HEK293 (cell line): ENCODE measurements at regions not wholly inside any gene's neighbourhood (a gene's known extent, or its start where the extent isn't known, plus 50 kb on each side); places are given as distances from the start of the nearest gene placed in this dataset.

ENCODE experiments used
- CTCF ChIA-PET: fragments of 350-600 bp; formaldehyde crosslinking; extraction: SDS; loops from one replicate; lab custom pipeline; 2021; ENCODE audit warnings: antibody characterized with exemption; lab: Yijun Ruan, JAX
- POLR2A ChIA-PET: fragments of 300-600 bp; formaldehyde crosslinking; extraction: SDS; loops from one replicate; lab custom pipeline; 2020; ENCODE audit warnings: antibody characterized with exemption, inconsistent platforms; lab: Yijun Ruan, JAX
- H3K27ac ChIP-seq: fragments of 200-500 bp; sonication (Bioruptor generic); 2 replicates; pipeline ENCODE4 v1.5.1; 2014; ENCODE audit warnings: low read depth, low read length, control low read depth, inconsistent platforms; ENCODE audit errors: extremely low read depth
- H3K36me3 ChIP-seq, 2 experiments: fragments of 200-500 bp in 1 of 2; sonication (Bioruptor generic) in 1 of 2; 1 replicate in 1 of 2; 2 replicates in 1 of 2; pipeline ENCODE4 v1.5.1; 2014 to 2017; ENCODE audit warnings: inconsistent platforms in 2 of 2, low read length in 2 of 2; ENCODE audit not compliant: control insufficient read depth in 2 of 2, insufficient read depth in 1 of 2
- H3K4me1 ChIP-seq: fragments of 200-500 bp; sonication (Bioruptor generic); 2 replicates; pipeline ENCODE4 v1.5.1; 2014; ENCODE audit warnings: mild to moderate bottlenecking, low read length, inconsistent platforms; ENCODE audit not compliant: control insufficient read depth, insufficient read depth
- H3K4me3 ChIP-seq: 2 replicates; pipeline ENCODE4 v1.5.1; 2011; ENCODE audit warnings: low read depth, mild to moderate bottlenecking, control low read depth, low read length, moderate library complexity
- H3K9me3 ChIP-seq: fragments of 200-500 bp; sonication (Bioruptor generic); 2 replicates; pipeline ENCODE4 v1.5.1; 2014; ENCODE audit warnings: low read depth, low read length, inconsistent platforms; ENCODE audit not compliant: control insufficient read depth, insufficient read depth
- GFI1B ChIP-seq: fragments of 450-650 bp; formaldehyde crosslinking; IDR thresholded peaks from 2 replicates; pipeline ENCODE4 v1.5.1; 2016; ENCODE audit warnings: missing biosample characterization, missing genetic modification characterization
- HIC1 ChIP-seq: fragments of 450-650 bp; formaldehyde crosslinking; IDR thresholded peaks from 2 replicates; pipeline ENCODE4 v1.5.1; 2016; ENCODE audit warnings: missing biosample characterization, missing genetic modification characterization
- KLF10 ChIP-seq: fragments of 450-650 bp; IDR thresholded peaks from 2 replicates; pipeline ENCODE4 v1.5.1; 2018; ENCODE audit warnings: missing biosample characterization, mild to moderate bottlenecking, missing genetic modification characterization
- MZF1 ChIP-seq: fragments of 450-650 bp; formaldehyde crosslinking; IDR thresholded peaks from 2 replicates; pipeline ENCODE4 v1.5.1; 2017; ENCODE audit warnings: missing biosample characterization, missing genetic modification characterization, borderline replicate concordance
- TRIM28 ChIP-seq: IDR thresholded peaks from 2 replicates; pipeline ENCODE4 v1.6.1; 2011; ENCODE audit warnings: low read length, control low read depth, borderline replicate concordance
- WT1 ChIP-seq: fragments of 450-650 bp; formaldehyde crosslinking; IDR thresholded peaks from 2 replicates; pipeline ENCODE4 v1.5.1; 2016; ENCODE audit warnings: missing biosample characterization, missing genetic modification characterization
- YY2 ChIP-seq: fragments of 450-650 bp; formaldehyde crosslinking; IDR thresholded peaks from 2 replicates; pipeline ENCODE4 v1.5.1; 2016; ENCODE audit warnings: missing biosample characterization, missing genetic modification characterization
- ZBTB26 ChIP-seq: fragments of 450-650 bp; formaldehyde crosslinking; optimal IDR thresholded peaks from 2 replicates; pipeline ENCODE3; 2016; ENCODE audit warnings: missing biosample characterization, mild to moderate bottlenecking, missing genetic modification characterization
- ZEB2 ChIP-seq: fragments of 450-650 bp; formaldehyde crosslinking; IDR thresholded peaks from 2 replicates; pipeline ENCODE4 v1.5.1; 2016; ENCODE audit warnings: missing biosample characterization, missing genetic modification characterization
- ZFP37 ChIP-seq: fragments of 450-650 bp; formaldehyde crosslinking; IDR thresholded peaks from 2 replicates; pipeline ENCODE4 v1.5.1; 2016; ENCODE audit warnings: missing biosample characterization, missing genetic modification characterization
- ZIC2 ChIP-seq: fragments of 450-650 bp; formaldehyde crosslinking; IDR thresholded peaks from 2 replicates; pipeline ENCODE4 v1.5.1; 2016; ENCODE audit warnings: missing biosample characterization, missing genetic modification characterization
- ZNF132 ChIP-seq: fragments of 450-650 bp; formaldehyde crosslinking; IDR thresholded peaks from 2 replicates; pipeline ENCODE4 v1.5.1; 2017; ENCODE audit warnings: missing biosample characterization, missing genetic modification characterization, borderline replicate concordance
- ZNF157 ChIP-seq: fragments of 450-650 bp; formaldehyde crosslinking; IDR thresholded peaks from 2 replicates; pipeline ENCODE4 v1.5.1; 2016; ENCODE audit warnings: missing biosample characterization, missing genetic modification characterization
- ZNF2 ChIP-seq: fragments of 450-650 bp; formaldehyde crosslinking; IDR thresholded peaks from 2 replicates; pipeline ENCODE4 v1.5.1; 2016; ENCODE audit warnings: missing biosample characterization, missing genetic modification characterization
- ZNF221 ChIP-seq: fragments of 450-650 bp; formaldehyde crosslinking; IDR thresholded peaks from 2 replicates; pipeline ENCODE4 v1.5.1; 2017; ENCODE audit warnings: missing biosample characterization, missing genetic modification characterization, borderline replicate concordance
- ZNF23 ChIP-seq: fragments of 450-650 bp; formaldehyde crosslinking; IDR thresholded peaks from 2 replicates; pipeline ENCODE4 v1.5.1; 2016; ENCODE audit warnings: missing biosample characterization, missing genetic modification characterization, borderline replicate concordance
- ZNF239 ChIP-seq: fragments of 450-650 bp; formaldehyde crosslinking; IDR thresholded peaks from 2 replicates; pipeline ENCODE4 v1.5.1; 2016; ENCODE audit warnings: missing biosample characterization, missing genetic modification characterization
- ZNF311 ChIP-seq: fragments of 450-650 bp; formaldehyde crosslinking; IDR thresholded peaks from 2 replicates; pipeline ENCODE4 v1.5.1; 2017; ENCODE audit warnings: missing biosample characterization, missing genetic modification characterization, borderline replicate concordance
- ZNF48 ChIP-seq: fragments of 450-650 bp; formaldehyde crosslinking; IDR thresholded peaks from 2 replicates; pipeline ENCODE4 v1.5.1; 2016; ENCODE audit warnings: missing biosample characterization, missing genetic modification characterization
- ZNF560 ChIP-seq: fragments of 450-650 bp; formaldehyde crosslinking; IDR thresholded peaks from 2 replicates; pipeline ENCODE4 v1.5.1; 2017; ENCODE audit warnings: missing biosample characterization, missing genetic modification characterization, borderline replicate concordance
- ZNF623 ChIP-seq: fragments of 450-650 bp; formaldehyde crosslinking; IDR thresholded peaks from 2 replicates; pipeline ENCODE4 v1.5.1; 2016; ENCODE audit warnings: missing biosample characterization, missing genetic modification characterization
- ZNF629 ChIP-seq: fragments of 450-650 bp; formaldehyde crosslinking; IDR thresholded peaks from 2 replicates; pipeline ENCODE4 v1.5.1; 2017; ENCODE audit warnings: missing biosample characterization, missing genetic modification characterization
- ZNF654 ChIP-seq: fragments of 450-650 bp; formaldehyde crosslinking; IDR thresholded peaks from 2 replicates; pipeline ENCODE4 v1.5.1; 2016; ENCODE audit warnings: low read depth, missing biosample characterization, missing genetic modification characterization
- ZNF660 ChIP-seq: fragments of 450-650 bp; IDR thresholded peaks from 2 replicates; pipeline ENCODE4 v1.5.1; 2018; ENCODE audit warnings: missing biosample characterization, mild to moderate bottlenecking, missing genetic modification characterization
- ZNF701 ChIP-seq: fragments of 450-650 bp; formaldehyde crosslinking; IDR thresholded peaks from 2 replicates; pipeline ENCODE4 v1.5.1; 2016; ENCODE audit warnings: missing biosample characterization, missing genetic modification characterization
- ZNF747 ChIP-seq: fragments of 450-650 bp; formaldehyde crosslinking; IDR thresholded peaks from 2 replicates; pipeline ENCODE4 v1.5.1; 2016; ENCODE audit warnings: missing biosample characterization, missing genetic modification characterization
- ZNF791 ChIP-seq: fragments of 450-650 bp; formaldehyde crosslinking; IDR thresholded peaks from 2 replicates; pipeline ENCODE4 v1.5.1; 2016; ENCODE audit warnings: missing biosample characterization, missing genetic modification characterization
- ZNF843 ChIP-seq: fragments of 450-650 bp; formaldehyde crosslinking; IDR thresholded peaks from 2 replicates; pipeline ENCODE4 v1.5.1; 2016; ENCODE audit warnings: missing biosample characterization, missing genetic modification characterization
- ZXDB ChIP-seq: fragments of 450-650 bp; formaldehyde crosslinking; IDR thresholded peaks from 2 replicates; pipeline ENCODE4 v1.5.1; 2016; ENCODE audit warnings: missing biosample characterization, missing genetic modification characterization
- TF ChIP-seq, protein P1 (sequence below): fragments of 450-650 bp; formaldehyde crosslinking; IDR thresholded peaks from 2 replicates; pipeline ENCODE4 v1.5.1; 2016; ENCODE audit warnings: missing biosample characterization, missing genetic modification characterization
- TF ChIP-seq, protein P2 (sequence below): fragments of 450-650 bp; formaldehyde crosslinking; IDR thresholded peaks from 2 replicates; pipeline ENCODE4 v1.5.1; 2016; ENCODE audit warnings: missing biosample characterization, missing genetic modification characterization, low read depth

DNA sequence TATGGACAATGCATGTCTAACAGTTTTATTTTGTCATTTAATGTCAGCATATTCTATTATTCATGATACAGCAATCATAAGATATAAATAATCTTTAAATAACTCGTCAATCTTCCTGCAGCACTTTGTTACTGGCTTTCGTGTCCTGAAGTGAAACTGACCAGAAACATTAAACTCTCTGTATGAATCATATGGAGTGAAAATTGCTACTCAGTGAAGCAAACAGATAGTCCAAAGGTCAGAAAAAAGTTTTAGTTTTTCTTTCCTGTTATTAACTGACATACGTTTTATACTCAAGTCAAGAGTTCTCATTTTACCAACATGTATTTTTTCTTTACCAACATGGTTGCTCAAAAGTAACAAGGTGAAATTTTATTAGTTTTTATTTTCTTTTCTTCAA lies 106.8 kb upstream of the GALNT5 start:
- Histone ChIP-seq H3K4me1 (no peaks in the 10 kb centered on the region), H3K27ac (no peak overlapping the region), H3K4me3 (no peak overlapping the region), H3K36me3 (no peaks in the 10 kb centered on the region), H3K9me3 (no peaks in the 10 kb centered on the region)
- CTCF ChIA-PET = no interaction called here
- POLR2A ChIA-PET = no interaction called here
- no peak for TF ChIP-seq WT1 (tag by site-specific recombination)
- TF ChIP-seq, protein P1, sequence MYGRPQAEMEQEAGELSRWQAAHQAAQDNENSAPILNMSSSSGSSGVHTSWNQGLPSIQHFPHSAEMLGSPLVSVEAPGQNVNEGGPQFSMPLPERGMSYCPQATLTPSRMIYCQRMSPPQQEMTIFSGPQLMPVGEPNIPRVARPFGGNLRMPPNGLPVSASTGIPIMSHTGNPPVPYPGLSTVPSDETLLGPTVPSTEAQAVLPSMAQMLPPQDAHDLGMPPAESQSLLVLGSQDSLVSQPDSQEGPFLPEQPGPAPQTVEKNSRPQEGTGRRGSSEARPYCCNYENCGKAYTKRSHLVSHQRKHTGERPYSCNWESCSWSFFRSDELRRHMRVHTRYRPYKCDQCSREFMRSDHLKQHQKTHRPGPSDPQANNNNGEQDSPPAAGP = no peak
- TF ChIP-seq ZBTB26 (tag by site-specific recombination) = no peak
- no peak for TF ChIP-seq YY2 (tag by site-specific recombination)
- no peak for TF ChIP-seq ZNF747 (tag by site-specific recombination)
- TF ChIP-seq ZNF157 = no peak
- TF ChIP-seq KLF10 (tag by site-specific recombination) = no peak
- no peak for TF ChIP-seq ZNF221 (tag by site-specific recombination)
- TF ChIP-seq ZNF654 = no peak
- TF ChIP-seq ZNF239 (tag by site-specific recombination) = no peak
- TF ChIP-seq, protein P2, sequence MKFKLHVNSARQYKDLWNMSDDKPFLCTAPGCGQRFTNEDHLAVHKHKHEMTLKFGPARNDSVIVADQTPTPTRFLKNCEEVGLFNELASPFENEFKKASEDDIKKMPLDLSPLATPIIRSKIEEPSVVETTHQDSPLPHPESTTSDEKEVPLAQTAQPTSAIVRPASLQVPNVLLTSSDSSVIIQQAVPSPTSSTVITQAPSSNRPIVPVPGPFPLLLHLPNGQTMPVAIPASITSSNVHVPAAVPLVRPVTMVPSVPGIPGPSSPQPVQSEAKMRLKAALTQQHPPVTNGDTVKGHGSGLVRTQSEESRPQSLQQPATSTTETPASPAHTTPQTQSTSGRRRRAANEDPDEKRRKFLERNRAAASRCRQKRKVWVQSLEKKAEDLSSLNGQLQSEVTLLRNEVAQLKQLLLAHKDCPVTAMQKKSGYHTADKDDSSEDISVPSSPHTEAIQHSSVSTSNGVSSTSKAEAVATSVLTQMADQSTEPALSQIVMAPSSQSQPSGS (tag by site-specific recombination) = no peak
- no peak for TF ChIP-seq ZNF843 (tag by site-specific recombination)
- no peak for TF ChIP-seq ZNF23
- TF ChIP-seq ZNF48 = no peak

- TF ChIP-seq ZNF629 (tag by site-specific recombination) (no peak), TRIM28 (no peak), ZNF623 (tag by site-specific recombination) (no peak), ZNF311 (tag by site-specific recombination) (no peak), ZEB2 (tag by site-specific recombination) (no peak), ZIC2 (tag by site-specific recombination) (no peak), ZNF701 (tag by site-specific recombination) (no peak), ZNF660 (no peak), ZNF560 (tag by site-specific recombination) (no peak)
- Histone ChIP-seq H3K4me3 (no peak overlapping the region), H3K36me3 (no peaks in the 10 kb centered on the region), H3K27ac (no peak overlapping the region), H3K9me3 (no peaks in the 10 kb centered on the region), H3K4me1 (no peaks in the 10 kb centered on the region)
- CTCF ChIA-PET = no interaction called here
- POLR2A ChIA-PET = no interaction called here
Observed at GRCh38 chr2:157152362-157152761, 105.1 kb upstream of the GALNT5 start.

GRCh38 chr2:157155992-157156391 lies 101.5 kb upstream of the GALNT5 start:
- Histone ChIP-seq H3K27ac (no peak overlapping the region), H3K9me3 (no peaks in the 10 kb centered on the region), H3K4me1 (no peaks in the 10 kb centered on the region), H3K36me3 (no peaks in the 10 kb centered on the region), H3K4me3 (no peak overlapping the region)
- ChIA-PET CTCF (no interaction called here), POLR2A (no interaction called here)
- TF ChIP-seq HIC1 (tag by site-specific recombination) = no peak
- no peak for TF ChIP-seq ZFP37 (tag by site-specific recombination)
- TF ChIP-seq ZNF132 (tag by site-specific recombination) = no peak
- TF ChIP-seq GFI1B (tag by site-specific recombination) = no peak
- TF ChIP-seq MZF1 = no peak
- no peak for TF ChIP-seq ZNF2
- no peak for TF ChIP-seq ZNF791 (tag by site-specific recombination)
- TF ChIP-seq ZXDB (tag by site-specific recombination) = no peak
